ENCODE measurements at regions not wholly inside any gene's neighbourhood (a gene's known extent, or its start where the extent isn't known, plus 50 kb on each side); places are given as distances from the start of the nearest gene placed in this dataset.

DNA sequence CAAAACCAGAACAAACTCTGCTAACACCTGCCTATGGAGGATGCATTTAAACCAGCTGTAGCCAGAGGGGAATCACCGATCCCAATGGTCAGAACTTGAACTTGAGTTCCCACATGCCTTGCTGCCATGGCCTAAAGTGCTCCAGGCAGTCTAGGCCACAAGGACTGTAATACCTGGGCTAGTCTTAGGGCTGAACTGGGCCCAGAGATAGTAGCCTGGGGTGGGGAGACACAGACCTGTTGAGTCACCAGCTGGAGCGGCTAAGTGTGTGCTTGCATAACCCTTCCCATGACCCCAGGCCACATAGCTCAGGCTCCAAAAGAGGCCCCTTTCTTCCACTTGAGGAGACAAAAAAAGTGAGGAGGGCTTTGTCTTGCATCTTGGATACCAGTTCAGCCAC is 515.0 kb upstream of the DDX18 start:
- no peak for TF ChIP-seq POLR2A (IDR thresholded peaks at IDR 0.05)
- TF ChIP-seq, protein P1, sequence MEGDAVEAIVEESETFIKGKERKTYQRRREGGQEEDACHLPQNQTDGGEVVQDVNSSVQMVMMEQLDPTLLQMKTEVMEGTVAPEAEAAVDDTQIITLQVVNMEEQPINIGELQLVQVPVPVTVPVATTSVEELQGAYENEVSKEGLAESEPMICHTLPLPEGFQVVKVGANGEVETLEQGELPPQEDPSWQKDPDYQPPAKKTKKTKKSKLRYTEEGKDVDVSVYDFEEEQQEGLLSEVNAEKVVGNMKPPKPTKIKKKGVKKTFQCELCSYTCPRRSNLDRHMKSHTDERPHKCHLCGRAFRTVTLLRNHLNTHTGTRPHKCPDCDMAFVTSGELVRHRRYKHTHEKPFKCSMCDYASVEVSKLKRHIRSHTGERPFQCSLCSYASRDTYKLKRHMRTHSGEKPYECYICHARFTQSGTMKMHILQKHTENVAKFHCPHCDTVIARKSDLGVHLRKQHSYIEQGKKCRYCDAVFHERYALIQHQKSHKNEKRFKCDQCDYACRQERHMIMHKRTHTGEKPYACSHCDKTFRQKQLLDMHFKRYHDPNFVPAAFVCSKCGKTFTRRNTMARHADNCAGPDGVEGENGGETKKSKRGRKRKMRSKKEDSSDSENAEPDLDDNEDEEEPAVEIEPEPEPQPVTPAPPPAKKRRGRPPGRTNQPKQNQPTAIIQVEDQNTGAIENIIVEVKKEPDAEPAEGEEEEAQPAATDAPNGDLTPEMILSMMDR (IDR thresholded peaks at IDR 0.05) = no peak

Measured in lower leg skin (tissue), 3 donors.